GM18907 (cell line): ENCODE measurements at regions not wholly inside any gene's neighbourhood (a gene's known extent, or its start where the extent isn't known, plus 50 kb on each side); places are given as distances from the start of the nearest gene placed in this dataset.
"Not testable (repeated sequence)": the region's sequence is repeated elsewhere in the genome, so short reads cannot be mapped to it uniquely, and the experiment has no call there.

Source experiments
- ATAC-seq: cut with Tn5 transposase; IDR thresholded peaks from one replicate; pipeline ENCODE4 v1.9.1; 2021; ENCODE audit warnings: mild to moderate bottlenecking, moderate library complexity; ENCODE audit not compliant: unreplicated experiment

DNA sequence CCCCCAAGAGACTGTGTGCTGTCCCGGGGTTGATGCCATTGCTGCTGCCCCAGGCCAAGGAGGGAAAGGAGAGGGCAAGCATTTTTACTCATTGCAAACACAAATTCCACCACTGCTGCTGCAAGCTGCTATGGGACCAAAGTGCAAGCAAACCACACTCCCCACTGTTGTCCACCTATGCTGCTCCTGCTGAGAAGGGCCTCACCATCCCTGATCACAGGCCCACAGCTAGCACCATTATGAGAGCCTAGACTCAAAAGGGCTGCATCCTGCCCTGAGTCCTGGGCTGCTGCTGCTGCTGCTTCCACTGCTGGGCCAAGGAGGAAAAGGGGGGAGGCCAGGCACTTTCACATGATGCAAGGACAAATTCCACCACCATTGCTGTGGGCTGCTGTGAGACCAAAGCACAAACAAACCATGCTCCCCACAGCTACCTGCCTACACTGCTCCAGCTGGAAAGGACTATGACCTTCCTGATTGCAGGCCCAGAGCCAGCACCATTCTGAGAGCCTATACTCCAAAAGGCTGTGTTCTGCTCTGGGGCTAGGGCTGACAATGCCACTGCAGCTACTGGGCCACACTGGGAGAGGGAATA is 218.2 kb upstream of the ZCCHC13 start:
- no peak for ATAC-seq

DNA sequence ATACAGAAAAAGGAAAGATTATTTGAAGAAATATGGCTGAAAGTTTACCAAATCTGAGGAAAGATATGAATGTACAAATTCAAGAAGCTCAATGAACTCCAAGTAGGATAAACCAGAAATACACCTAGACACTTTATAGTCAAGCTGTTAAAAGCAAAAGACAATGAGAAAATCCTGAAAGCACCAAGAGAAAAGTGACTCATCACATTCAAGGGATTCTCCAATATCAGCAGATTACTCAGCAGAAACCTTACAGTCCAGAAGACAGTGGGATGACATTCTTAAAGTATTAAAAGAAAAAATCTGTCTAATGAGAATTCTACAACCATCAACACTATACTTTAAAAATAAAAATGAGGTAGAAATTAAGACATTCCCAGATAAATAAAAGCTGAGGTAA is 223.8 kb upstream of the ZCCHC13 start:
- ATAC-seq = no peak

DNA sequence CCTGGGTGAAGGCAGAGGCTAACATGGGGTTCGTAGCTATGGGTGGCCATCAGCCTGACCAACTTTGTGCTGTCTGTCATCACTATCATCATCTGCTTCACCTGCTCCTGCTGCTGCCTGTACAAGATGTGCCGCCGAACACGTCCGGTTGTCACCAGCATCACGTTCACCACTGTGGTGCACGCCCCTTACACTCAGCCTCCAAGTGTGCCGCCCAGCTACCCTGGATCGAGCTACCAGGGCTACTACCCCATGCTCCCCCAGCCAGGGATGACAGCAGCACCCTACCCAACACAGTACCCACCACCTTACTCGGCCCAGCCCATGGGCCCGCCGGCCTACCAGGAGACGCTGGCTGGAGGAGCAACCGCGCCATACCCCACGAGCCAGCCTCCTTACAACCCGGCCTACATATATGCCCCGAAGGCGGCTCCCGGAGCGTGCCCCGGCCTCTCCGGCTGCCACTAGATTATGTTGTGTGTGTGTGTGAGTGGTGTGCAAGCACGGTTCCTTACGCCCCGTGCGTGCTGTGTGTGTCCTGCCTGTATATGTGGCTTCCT is 213.4 kb upstream of the XIST start:
- ATAC-seq = no peak

DNA sequence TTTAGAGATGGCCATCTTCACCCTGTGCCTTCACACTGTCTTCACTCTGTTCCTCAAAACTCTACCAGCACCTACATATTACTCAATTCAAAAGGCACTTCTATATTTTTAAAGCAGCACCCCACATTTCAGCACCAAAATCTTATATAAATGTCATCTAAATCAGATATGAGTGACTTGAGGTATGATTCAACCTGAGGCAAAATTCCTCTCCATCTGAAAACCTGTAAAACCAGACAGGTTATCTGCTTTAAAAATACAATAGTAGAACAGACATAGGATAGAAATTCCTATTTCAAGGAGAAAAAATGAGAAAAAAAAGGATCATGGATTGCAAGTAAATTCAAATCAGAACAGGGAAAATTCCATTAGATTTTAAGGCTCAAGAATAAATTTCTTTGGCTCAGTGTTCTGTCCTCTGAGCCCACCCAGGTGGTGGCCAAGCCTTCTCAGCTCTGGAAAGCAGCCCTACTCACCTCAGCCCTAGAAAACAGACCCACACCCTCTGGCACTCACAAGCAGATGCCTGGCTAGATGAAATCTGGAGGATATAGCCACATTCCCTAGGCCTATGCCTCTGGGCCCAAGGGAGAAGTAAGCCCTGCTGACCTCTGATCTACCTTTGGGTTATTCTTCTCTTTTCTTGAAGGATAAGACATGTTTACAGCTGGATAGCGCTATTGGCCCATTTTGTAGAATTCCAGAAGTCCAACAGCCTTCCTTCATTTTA is 211.1 kb upstream of the XIST start:
- no peak for ATAC-seq

DNA sequence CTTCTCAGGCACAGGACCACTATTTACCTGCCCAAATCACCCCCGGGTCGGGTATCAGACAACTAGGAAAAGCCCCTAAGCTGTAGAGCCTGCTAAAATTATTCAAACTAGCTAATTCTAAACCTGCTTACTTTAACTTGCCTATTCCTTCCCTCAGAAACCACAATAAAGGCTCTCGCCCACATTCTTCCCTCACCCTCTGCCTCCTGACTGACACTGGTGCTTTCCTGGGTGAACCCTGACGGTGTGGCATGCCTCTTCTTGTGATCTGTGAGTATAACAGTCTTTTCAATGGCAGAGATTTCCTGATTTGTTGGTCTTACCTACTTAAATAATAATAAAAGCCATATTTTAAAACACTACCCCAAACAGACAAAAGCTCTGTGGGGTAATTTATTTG is 209.4 kb upstream of the XIST start:
- ATAC-seq = no peak

DNA sequence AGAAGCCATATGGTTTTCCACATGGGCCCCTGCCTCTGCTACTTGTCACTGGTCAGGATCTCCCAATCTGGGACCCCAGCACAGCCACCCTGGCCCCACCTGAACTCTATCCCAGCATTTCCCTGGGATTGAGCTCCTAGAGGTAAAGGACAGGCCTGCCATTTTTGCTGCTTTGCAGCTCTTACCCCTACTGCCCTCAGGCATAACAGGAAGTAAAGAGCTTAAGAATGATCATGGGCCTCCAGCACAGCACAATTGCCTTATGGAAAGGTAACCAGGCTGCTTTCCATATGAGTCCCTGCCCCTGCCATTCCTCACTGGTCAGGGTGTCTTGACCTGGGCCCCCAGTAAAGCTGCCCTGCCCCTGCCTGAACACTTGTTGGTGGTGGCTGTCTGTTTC is 196.6 kb upstream of the XIST start:
- no peak for ATAC-seq

DNA sequence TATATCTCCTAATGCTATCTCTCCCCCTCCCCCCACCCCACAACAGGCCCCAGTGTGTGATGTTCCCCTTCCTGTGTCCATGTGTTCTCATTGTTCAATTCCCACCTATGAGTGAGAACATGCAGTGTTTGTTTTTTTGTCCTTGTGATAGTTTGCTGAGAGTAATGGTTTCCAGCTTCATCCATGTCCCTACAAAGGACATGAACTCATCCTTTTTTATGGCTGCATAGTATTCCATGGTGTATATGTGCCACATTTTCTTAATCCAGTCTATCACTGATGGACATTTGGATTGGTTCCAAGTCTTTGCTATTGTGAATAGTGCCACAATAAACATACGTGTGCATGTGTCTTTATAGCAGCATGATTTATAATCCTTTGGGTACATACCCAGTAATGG is 181.6 kb upstream of the XIST start:
- ATAC-seq = not testable (repeated sequence)

DNA sequence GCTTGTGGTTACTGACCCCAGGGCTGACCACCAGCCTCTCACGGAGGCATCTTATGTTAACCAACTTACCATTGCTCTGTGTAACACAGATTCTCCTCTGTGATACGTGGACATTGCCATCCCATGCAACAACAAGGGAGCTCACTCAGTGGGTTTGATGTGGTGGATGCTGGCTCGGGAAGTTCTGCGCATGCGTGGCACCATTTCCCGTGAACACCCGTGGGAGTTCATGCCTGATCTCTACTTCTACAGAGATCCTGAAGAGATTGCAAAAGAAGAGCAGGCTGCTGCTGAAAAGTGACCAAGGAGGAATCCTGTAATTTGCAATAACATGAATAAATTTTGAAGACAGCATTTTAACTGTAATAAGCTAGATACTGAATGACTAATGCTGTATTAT is 179.0 kb upstream of the XIST start:
- not testable (repeated sequence) for ATAC-seq

DNA sequence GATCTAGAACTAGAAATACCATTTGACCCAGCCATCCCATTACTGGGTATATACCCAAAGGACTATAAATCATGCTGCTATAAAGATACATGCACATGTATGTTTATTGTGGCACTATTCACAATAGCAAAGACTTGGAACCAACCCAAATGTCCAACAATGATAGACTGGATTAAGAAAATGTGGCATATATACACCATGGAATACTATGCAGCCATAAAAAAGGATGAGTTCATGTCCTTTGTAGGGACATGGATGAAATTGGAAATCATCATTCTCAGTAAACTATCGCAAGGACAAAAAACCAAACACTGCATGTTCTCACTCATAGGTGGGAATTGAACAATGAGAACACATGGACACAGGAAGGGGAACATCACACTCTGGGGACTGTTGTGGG is 178.3 kb upstream of the XIST start:
- ATAC-seq = not testable (repeated sequence)

DNA sequence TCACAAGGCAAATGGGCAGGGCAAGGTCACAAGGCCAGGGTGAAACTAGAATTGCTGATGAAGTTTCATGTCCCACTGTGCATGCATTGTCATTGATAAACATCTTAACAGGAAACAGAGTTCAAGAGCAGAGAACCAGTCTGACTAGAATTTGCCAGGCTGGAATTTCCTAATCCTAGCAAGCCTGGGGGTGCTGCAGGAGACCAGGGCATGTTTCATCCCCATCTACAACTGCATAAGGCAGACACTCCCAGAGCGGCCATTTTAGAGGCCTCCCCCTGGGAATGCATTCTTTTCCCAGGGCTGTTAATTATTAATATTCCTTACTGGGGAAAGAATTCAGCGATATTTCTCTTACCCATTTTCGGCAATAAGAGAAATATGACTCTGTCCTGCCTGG is 172.6 kb upstream of the XIST start:
- not testable (repeated sequence) for ATAC-seq

DNA sequence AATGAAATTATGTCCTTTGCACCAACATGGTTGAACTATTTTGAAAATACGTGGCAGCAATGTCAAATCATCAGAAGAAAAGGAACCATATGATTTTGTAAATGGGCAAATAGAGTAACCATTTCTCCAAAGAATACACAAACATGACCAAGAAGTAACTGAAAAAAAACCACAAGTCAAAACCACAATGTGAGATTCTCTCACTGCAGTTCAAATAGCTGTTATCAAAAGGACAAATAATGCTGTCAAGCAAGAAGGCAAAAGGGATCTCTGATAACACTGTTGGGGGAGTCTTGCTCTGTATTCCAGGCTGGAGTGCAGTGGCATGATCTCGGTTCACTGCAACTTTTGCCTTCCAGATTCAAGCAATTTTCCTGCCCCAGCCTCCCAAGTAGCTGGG is 170.7 kb upstream of the XIST start:
- no peak for ATAC-seq

DNA sequence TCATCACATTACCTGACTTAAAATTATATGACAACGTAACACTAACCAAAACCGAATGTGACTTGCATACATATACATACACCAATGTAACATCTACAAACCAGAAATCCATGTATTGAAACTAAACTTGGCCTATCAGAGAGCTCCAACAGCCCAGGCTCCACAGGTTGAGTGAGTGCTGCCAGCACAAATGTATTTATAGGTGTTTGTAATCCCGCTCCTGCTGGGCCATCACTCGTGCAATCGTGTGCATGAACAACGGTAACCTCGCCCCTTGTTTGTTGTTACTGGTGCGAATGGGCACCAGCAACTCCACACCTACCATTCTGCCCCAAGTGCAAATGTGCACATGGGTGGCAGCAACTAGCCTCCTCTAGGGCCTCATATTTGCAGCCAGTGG is 165.7 kb upstream of the XIST start:
- ATAC-seq = no peak

DNA sequence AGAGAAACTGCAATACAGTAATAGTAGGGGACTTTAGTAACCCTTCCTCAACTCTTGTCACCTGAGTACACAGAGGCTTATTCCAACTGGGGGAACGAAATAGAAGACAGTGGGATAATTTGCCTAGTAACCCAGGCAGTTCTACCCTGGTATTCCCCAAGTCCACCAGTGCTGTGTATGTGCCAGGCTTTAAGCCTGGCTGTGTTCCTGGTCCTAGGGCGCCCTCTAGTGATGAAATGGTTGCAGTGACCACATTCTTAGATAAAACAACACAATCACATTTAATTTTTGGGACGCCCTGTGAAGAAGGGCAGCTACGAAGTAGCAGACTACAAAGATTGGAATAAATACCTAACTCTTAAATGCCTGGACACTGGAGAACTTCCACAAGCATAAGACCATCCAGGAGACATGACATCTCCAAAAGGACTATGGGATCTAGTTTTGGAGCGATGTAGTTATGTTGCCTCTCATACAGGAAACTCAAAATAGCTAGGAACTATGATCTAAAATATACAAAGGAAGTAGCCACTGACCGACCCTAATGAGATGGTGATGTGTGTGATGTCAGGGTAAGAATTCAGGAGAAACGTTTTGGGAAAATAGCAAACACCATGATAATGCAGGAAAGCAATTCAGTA is 163.0 kb upstream of the XIST start:
- ATAC-seq = peak; percentile 93

DNA sequence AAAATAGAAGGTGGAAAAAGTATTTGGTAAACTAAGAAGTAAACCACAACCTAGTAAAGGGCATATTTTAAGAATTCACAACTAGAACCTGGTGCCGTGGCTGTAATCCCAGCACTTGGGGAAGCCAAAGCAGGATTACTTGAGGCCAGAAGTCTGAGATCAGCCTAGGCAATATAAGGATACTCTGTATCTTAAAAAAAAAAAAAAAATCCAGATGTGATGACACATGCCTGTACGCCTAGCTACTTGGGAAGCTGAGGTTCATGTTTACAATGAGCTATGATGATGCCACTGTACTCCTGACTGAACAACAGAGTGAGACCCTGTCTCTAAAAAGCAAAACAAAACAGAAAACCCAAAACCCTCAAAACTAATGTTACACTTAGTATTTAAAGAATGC is 156.5 kb upstream of the XIST start:
- no peak for ATAC-seq

DNA sequence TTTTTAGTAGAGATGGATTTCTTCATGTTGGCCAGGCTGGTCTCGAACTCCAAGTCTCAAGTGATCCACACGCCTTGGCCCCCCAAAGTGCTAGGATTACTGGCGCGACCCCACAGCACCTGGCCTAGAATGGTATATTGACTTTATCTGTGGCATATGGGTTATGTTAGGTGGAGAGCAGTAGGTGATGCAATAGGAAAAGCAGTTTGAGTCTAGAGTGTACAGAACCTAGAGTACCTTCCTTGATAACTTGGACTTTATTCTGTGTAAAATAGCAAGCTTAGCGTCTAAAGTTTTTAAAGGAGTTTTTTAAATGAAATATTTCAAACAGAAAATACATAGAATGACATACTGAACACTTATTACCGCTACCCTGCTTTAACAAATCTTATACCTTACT is 139.5 kb upstream of the XIST start:
- no peak for ATAC-seq

DNA sequence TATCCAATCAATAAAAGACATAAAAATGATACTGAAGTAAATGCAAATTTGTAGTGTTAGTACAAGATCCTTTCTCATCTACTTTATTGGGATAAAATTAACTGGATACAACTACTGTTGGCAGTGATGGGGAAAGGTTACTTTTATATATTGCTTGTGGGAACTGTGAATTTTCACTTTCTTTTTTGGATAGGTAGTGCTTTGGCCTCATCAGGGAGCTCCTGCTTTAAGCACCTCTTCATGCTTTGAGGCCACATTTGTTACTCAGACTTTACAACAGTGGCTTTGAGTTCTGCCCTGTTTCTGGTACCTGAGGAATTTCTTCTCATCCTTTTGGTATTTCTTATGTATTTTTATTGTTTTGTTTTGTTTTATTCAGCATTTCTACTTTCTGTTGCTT is 134.7 kb upstream of the XIST start:
- no peak for ATAC-seq

DNA sequence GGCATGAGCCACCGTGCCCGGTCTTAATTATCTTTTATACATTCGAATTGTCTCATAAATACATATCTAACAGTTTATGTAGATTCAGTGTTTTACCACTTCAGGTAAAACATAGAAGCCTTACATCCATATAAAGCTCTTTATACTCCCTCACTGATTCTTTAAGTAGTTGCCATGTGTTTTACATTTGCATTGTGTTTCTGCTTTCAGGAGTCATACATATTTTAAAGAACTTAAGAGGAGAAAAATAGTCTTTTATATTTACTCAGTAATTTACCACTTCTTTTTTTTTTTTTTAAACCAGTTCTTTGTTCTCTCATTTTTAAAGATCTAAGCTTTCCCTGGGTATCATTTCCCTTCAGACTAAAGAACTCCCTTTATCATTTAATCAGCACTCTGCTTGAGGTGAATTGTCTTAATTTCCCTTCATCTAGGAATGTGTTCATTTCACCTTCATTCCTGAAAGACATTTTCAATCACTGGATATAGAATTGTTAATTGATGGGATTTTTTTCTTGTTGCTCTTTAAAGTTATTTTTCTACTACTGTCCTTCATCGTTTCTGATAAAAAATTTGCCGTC is 127.1 kb upstream of the XIST start:
- ATAC-seq = no peak

DNA sequence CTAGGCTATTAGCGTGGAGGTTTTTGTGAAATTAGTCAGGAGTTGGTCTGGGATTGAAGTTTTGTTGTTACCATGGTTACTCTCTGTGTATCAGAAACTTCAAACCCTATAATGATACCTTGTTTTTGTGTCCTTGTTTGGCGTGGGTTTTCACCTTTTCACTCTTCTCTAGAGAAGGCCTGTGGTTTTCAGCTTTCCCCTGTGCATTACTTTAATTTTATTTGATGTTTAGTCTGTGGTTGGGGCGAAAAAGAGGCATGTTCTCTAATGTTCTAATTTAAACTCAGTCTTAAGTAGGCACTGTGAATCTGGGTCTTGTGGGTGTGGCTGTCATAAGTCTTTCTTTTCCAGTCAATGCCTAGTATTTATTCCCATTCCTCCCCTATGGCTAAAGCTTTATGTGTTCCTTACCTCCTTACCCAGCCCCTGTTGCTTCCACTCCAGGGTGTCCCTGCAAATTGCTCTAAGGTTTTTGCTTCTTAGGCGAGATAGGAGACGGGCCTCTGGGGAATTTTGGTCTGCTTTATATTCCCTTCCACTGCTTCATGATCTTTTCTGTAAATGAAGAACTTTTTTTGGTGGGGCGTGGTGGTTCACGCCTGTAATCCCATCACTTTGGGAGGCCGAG is 125.1 kb upstream of the XIST start:
- ATAC-seq = peak; percentile 77

DNA sequence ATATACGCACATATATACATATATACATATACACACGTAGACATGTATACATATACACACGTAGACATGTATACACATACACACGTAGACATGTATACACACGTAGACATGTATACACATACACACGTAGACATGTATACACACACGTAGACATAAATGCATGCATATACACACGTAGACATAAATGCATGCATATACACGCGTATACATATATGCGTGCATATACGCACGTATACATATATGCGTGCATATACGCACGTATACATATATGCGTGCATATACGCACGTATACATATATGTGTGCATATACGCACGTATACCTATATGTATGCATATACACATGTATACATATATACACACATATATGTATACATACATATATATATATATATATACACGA is 114.9 kb upstream of the XIST start:
- ATAC-seq = not testable (repeated sequence)

DNA sequence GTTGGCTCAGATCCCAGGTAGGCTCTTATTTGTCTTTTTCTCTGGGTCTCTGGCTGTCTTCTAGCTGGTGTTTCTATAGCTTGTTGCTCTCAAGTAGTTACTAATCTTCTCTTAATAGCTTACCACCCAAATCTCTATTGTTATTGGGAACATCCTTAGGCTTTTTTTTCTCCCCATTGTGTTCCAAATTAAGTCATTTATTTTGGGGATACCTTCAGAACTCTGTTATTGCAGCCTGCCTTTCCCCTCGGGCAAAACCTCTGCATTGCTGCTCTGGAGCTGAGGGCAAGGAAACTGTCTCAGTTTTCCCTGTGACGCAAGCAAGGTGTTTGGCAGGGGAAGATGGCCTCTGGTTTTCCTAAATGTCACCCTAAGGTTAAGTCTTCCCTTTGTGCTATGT is 113.3 kb upstream of the XIST start:
- no peak for ATAC-seq

DNA sequence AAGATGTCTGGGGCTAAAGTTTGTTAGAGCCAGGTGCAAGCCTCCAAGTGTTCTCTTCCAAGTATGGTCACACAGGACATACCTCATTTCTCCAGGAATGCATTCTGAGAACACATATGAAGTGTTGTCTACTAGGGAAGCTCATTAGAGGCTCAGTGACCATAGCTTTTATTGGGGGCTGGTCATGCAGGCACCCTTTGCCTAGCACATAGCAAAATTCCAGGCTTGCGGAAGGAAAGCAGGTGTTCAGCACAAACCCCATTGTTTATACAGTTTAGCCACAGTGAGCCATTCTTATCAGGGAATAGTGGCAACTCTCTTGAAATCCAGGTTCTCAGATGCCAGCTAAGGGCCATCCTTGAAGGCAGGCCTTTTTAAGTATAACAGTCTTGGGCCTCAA is 112.1 kb upstream of the XIST start:
- no peak for ATAC-seq
